Amniotic epithelial cell (primary cell): ENCODE measurements at regions not wholly inside any gene's neighbourhood (a gene's known extent, or its start where the extent isn't known, plus 50 kb on each side); places are given as distances from the start of the nearest gene placed in this dataset.
"Not testable (repeated sequence)": the region's sequence is repeated elsewhere in the genome, so short reads cannot be mapped to it uniquely, and the experiment has no call there.

ENCODE experiments used
- DNase-seq: peaks from one replicate; pipeline ENCODE4 v3.0.0-alpha.2; 2010; ENCODE audit warnings: low read depth

DNA sequence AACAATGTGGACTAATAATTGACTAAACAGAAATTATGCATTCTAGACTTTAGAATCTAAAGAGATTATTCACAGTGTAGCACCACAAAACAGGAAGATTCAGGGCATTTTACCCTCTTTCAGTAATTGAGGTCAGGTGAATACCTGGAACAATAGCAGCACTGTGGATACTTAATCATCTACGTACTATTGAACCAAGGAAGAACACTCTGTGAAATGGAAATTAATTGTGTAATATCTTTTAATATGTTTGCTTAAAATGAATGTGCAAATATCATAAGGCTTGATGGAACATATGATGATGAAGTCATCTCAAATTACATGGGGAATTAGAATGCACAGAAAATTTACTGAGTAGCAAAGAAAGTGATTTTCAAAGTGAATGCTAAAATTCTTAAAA lies 68.5 kb upstream of the MAP9 start:
- no peak for DNase-seq

GRCh38 chr4:155444721-155445120 lies 68.0 kb upstream of the MAP9 start:
- DNase-seq = no peak

DNA sequence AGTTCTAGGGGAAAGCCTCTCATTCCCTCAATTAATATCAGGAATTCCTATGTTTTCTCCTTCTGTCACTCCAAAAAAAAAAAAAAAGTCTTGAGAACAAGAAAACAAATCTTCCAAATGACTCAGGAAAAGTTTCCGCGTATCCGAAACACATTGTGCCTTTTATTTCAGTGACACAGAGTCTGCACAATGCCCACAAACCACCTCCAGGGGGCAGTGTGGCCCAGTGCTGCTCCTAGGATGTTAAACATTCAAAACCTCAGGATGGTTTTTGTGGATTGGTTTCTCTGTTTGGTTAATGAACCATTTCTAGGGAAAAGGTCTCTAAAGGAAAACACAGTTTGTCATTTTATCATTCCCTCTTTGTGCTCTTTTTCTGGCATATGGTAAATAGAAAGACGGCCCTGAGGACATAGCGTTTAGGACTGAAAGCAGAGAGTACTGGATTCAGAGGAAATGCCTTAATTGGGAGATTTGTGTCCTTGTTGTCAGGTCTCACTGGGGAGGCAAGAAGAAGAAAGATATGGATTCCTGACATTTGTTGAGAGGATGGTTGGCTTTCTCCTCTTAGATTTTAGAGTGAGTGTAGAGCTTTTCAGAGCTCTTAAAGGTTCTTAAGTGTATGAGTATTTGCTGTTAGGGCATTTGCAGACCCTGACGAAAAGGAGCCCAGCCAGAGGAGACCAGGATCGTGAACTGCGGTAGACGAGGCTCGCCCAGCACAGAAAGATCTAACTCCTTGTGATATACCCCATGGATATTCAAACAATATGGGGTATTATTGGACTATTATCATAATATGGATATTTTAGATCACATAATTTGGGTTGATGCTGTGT lies 65.7 kb upstream of the MAP9 start:
- peak; percentile 73 for DNase-seq

GRCh38 chr4:155441475-155441874 lies 64.7 kb upstream of the MAP9 start:
- DNase-seq = no peak

DNA sequence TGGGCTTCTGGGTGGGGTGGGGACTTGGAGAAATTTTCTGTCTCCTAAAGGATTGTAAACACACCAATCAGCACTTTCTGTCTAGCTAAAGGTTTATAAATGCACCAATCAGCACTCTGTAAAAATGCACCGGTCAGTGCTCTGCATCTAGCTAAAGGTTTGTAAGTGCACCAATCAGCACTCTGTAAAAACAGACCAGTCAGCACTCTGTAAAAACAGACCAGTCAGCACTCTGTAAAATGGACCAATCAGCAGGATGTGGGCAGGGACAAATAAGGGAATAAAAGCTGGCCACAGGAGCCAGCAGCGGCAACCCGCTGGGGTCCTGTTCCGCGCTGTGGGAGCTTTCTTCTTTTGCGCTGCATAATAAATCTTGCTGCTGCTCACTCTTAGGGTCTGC lies 63.0 kb upstream of the MAP9 start:
- DNase-seq = not testable (repeated sequence)

DNA sequence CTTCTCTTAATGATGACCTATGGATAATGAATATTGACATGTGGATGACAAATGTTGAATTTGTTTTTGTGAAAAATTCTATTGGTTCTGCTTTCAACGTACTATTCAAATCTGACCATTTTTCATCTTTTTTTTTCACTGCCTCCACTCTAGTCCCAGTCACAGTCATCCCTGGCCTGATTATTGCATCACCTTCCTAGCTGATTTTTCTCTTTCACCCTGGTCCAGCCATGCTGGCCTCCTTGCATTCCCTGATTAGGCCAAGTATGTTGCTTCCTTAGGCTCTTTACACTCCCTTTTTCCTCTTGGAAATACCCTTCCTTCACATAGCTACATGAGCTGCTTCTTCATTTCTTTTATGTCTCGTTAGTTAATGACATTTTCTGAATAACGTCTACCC lies 58.1 kb upstream of the MAP9 start:
- peak; percentile 67 for DNase-seq

DNA sequence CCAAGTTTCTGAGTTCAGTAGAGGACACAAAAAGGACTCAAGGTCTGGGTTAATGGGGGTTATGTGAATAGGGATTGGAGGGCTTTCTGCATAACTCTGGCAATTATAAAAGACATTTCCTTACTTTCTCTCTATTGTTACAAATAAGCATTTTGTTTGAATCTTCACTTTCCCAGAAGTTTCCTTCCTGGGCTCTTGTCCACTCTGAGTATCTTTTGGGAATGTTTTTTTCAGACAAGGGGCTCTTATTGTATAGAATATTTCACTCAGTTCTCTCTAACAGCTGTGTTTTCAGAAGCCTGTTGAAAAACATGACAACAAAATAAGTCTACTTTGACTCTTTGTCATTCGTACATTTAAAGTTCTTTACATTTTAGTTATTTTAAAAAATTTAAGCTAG lies 57.6 kb upstream of the MAP9 start:
- no peak for DNase-seq

DNA sequence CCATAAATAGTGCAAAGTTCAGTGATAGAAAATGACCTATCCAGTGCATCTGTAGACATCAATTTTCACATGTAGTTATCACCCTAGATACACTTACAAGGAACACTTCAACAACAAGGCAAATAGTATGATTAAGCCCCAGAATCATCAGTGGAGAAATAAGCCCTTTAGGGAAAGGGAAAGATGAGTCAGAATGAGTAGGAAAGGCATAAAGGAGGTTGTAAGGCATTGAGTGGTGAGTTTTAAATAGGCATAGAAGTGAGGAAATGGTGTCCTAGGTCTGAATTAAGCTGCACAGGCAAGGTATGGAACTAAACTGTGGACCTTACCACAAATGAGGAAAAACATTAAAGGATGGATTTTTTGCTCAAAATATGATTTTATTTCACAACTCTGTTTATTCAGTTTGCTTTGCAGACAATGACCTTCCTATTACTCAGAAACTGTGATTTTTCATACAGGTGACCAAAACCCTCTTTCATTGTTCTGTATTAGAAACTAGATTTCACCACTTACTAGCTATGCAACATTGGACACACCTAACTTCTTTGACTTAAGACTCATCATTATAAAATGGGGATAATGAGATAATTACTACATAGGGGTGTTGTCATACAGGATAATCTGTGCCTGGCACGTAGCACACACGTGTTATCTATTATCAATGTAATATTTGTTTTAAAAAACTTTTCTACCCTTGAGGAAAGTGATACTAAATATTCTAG lies 57.0 kb upstream of the MAP9 start:
- DNase-seq = peak; percentile 68

DNA sequence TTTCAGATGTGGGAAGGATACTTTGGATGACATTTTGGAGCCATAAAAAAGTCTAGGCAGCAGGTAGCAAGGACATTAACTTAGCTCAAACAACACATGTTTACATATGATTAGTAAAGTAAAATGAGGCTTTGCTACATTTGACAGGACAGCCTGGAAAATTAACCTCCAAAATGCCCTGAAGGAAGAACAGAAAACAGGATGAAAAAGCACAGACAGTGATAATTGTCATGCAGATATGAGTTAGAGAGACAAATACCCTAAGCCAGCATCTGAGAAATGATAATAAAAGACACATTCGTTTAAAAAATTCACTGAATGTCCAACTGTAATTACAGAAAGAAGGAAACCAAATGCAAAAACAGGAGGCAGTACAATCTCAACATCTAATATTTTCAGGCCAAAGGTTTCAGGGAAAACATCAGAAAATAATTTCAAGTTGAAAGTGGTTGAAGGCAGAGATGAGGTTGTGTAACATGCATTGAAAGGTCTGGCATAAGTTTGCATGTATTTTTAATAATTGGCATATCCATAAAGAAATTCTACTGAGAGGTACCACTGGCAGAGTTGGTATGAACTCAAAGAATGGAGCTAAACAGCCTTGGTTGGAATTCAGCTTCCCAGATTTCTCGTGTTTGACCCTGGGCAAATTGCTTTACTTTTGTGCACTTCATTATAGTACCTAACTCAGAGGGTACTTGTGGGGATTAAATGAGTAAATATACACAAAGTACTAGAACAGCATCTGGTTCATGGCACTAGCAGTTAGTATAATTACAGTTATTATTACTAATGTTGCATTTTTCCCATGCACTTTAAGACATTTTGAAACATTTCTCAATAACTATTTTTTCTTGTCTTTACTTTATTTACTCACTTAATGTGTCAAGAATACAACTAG lies 54.4 kb upstream of the MAP9 start:
- DNase-seq = no peak

DNA sequence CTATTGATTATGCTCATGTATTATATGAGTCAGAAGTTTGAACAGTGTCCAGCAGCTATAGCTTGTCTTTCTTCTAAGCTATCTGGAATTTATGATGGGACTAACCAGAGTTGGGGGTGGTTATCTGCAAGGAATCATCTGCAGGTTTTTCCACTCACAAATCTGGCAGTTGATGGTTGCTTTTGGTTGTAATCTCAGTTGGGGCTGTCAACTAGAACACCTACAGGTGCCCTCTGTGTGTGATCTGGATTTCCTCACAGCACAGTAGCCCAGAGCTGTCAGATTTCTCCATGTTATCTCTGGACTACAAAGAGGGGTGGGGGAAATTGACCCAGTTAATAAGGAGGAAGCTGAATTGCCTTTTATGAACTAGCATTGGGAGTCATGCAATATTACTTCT lies 51.4 kb upstream of the MAP9 start:
- peak; percentile 22 for DNase-seq

GRCh38 chr4:155426953-155427352 lies 50.2 kb upstream of the MAP9 start:
- peak; percentile 37 for DNase-seq
